CD4-positive, alpha-beta T cell treated with Interleukin-17A for 4 hours (primary cell): ENCODE measurements at regions not wholly inside any gene's neighbourhood (a gene's known extent, or its start where the extent isn't known, plus 50 kb on each side); places are given as distances from the start of the nearest gene placed in this dataset.

Source experiments
- DNase-seq: peaks from one replicate; pipeline ENCODE4 v3.0.0-alpha.2; 2020; ENCODE audit warnings: mixed read lengths

GRCh38 chr2:7777668-7778067 lies 860.5 kb downstream of the RNF144A start:
- no peak for DNase-seq

GRCh38 chr2:7780321-7780720 lies 863.1 kb downstream of the RNF144A start:
- no peak for DNase-seq

- no peak for DNase-seq
Observed at GRCh38 chr2:7785700-7786099, 868.5 kb downstream of the RNF144A start.

- DNase-seq: no peak
Observed at GRCh38 chr2:7788736-7789135, 871.5 kb downstream of the RNF144A start.

- no peak for DNase-seq
Observed at GRCh38 chr2:7792031-7792651, 874.9 kb downstream of the RNF144A start.

- DNase-seq: no peak
Observed at GRCh38 chr2:7795778-7796563, 878.8 kb downstream of the RNF144A start.

- no peak for DNase-seq
Observed at GRCh38 chr2:7800031-7800430, 881.8 kb upstream of the ID2 start.

- no peak for DNase-seq
Observed at GRCh38 chr2:7801212-7801611, 880.6 kb upstream of the ID2 start.

- no peak for DNase-seq
Observed at GRCh38 chr2:7803515-7803914, 878.3 kb upstream of the ID2 start.

- DNase-seq: no peak
Observed at GRCh38 chr2:7809640-7810039, 872.2 kb upstream of the ID2 start.

- DNase-seq: no peak
Observed at GRCh38 chr2:7811073-7811472, 870.8 kb upstream of the ID2 start.

GRCh38 chr2:7812231-7812995 lies 869.4 kb upstream of the ID2 start:
- DNase-seq: no peak

GRCh38 chr2:7813541-7814292 lies 868.1 kb upstream of the ID2 start:
- DNase-seq: no peak

GRCh38 chr2:7815726-7816125 lies 866.1 kb upstream of the ID2 start:
- DNase-seq: no peak

- no peak for DNase-seq
Observed at GRCh38 chr2:7816233-7816632, 865.6 kb upstream of the ID2 start.

GRCh38 chr2:7816944-7817343 lies 864.9 kb upstream of the ID2 start:
- DNase-seq: no peak

- no peak for DNase-seq
Observed at GRCh38 chr2:7819316-7819715, 862.5 kb upstream of the ID2 start.

GRCh38 chr2:7819850-7820249 lies 862.0 kb upstream of the ID2 start:
- DNase-seq: no peak

- no peak for DNase-seq
Observed at GRCh38 chr2:7824211-7824610, 857.6 kb upstream of the ID2 start.

- DNase-seq: no peak
Observed at GRCh38 chr2:7825591-7826312, 856.1 kb upstream of the ID2 start.

- DNase-seq: no peak
Observed at GRCh38 chr2:7826656-7827055, 855.2 kb upstream of the ID2 start.

- no peak for DNase-seq
Observed at GRCh38 chr2:7829241-7829640, 852.6 kb upstream of the ID2 start.

- no peak for DNase-seq
Observed at GRCh38 chr2:7830616-7831015, 851.2 kb upstream of the ID2 start.
